Activated CD4-positive, alpha-beta T cell treated with anti-CD3 and anti-CD28 coated beads for 24 hours (primary cell): ENCODE measurements at regions not wholly inside any gene's neighbourhood (a gene's known extent, or its start where the extent isn't known, plus 50 kb on each side); places are given as distances from the start of the nearest gene placed in this dataset.
"Not testable (repeated sequence)": the region's sequence is repeated elsewhere in the genome, so short reads cannot be mapped to it uniquely, and the experiment has no call there.

Experiments
- DNase-seq, 2 donors: peaks; one replicate each; pipeline ENCODE4 v3.0.0-alpha.2; 2020; ENCODE audit warnings: low read depth in 2 of 2

- DNase-seq = no peak
These were observed 140.0 kb upstream of the POU3F1 start for GRCh38 chr1:38186566-38186965.

- DNase-seq = no peak
These were observed 139.3 kb upstream of the POU3F1 start for GRCh38 chr1:38185913-38186312.

DNA sequence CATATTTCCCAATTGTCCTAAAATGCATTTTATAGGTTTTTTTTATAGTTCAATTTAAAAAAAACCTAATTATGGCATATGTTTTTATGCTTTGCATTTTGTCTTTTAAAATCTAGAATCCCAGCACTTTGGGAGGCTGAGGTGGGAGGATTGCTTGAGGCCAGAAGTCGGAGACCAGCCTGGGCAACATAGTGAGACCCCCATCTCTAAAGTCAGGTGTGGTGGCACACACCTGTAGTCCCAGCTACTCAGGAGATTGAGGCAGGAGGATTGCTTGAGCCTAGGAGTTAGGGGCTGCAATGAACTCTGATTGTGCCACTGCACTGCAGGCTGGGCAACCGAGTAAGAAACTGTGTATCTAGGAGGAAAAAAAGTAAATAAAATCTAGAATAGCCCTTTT is 137.2 kb upstream of the POU3F1 start:
- DNase-seq = no peak

DNA sequence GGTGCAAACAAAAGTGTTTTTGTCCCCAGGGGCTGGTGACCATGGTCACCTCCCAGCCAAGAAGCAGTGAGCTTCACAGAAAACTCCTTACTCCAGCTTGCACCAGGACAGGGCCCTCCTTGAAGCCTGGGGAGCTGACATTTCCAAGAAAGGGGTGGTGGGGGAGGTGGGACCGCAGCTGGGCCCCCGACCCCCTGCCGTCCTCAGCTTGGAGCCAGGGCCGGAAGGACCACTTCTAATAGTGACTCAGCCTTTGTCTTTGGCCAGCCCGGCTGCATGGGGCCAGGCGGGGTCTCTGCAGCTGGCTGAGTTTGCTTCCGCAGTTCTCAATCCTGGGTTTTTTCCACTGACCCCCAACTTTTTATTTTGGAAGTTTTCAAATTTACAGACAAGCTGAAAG is 136.5 kb upstream of the POU3F1 start:
- DNase-seq = no peak

GRCh38 chr1:38180388-38180787 is 133.8 kb upstream of the POU3F1 start:
- DNase-seq = not testable (repeated sequence)

- DNase-seq = no peak
These were observed 132.9 kb upstream of the POU3F1 start for GRCh38 chr1:38179483-38179882.

- no peak for DNase-seq
These were observed 131.6 kb upstream of the POU3F1 start for GRCh38 chr1:38178216-38178615.

- no peak for DNase-seq
These were observed 128.5 kb upstream of the POU3F1 start for GRCh38 chr1:38175121-38175520.

GRCh38 chr1:38173848-38174247 is 127.3 kb upstream of the POU3F1 start:
- no peak for DNase-seq

DNA sequence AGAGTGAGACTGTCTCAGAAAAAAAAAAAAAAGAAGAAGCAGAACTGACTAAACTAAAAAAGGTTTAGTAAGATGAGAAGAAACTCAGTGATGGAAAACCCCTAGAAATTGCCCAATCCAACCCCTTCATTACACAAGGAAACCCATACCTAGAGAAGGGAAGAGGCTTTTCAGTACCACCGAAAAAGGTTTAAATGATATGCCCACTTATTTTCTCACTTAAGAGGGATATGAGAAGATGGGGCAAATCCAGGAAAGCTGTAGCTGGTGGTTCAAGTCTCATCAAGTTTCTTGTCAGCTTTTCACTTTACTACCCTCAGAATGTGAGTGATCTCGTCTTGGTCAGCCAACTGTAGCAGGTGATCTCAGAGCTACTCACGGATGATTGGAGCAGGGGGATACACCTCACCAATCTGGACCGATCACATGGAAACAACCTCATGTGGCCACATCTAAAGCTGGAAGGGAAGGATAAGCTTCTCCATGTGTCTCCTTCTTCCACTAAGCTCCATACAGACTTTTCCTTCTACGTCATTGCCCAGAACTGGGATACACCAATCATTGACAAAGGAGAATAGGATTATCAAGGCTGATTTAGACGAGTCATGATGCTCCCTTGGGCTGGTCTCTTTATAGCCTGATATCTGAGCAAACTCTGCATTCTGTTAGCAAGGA is 126.7 kb upstream of the POU3F1 start:
- DNase-seq = no peak

GRCh38 chr1:38169121-38169520 is 122.5 kb upstream of the POU3F1 start:
- DNase-seq = no peak

- DNase-seq = no peak
These were observed 121.8 kb upstream of the POU3F1 start for GRCh38 chr1:38168365-38168764.

- no peak for DNase-seq
These were observed 119.9 kb upstream of the POU3F1 start for GRCh38 chr1:38166461-38166860.

DNA sequence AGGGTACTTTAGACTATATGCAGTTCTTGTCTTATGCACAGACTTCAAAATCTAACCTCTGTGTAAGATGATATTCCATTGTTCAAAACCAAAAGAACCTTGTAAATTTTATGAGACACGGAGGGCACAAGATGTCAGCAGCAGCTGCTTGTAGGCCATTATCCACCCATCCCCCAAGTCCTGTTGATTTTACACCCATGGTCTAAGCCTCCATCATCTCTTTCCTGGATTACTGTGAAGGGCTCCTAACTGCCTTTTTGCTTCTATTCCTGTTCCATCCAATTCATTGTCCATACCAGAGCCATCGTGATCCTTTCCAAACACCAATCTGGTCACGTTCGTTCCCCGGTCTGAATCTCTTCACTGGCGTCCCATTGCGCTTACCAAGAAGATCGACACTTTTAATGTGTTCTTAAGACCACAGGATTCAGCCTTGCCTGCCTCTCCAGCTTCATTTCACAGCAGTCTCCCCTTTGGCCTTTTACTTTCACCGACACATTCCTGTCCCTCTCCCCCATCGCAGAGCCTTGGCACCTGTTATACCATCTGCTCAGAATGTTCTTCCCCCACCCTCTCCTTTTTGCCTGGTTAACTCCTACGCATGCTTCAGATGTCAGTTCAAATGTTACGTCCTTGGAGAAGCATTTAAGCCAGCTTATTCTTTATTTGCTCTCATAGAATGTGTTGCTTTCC is 107.3 kb upstream of the POU3F1 start:
- no peak for DNase-seq

DNA sequence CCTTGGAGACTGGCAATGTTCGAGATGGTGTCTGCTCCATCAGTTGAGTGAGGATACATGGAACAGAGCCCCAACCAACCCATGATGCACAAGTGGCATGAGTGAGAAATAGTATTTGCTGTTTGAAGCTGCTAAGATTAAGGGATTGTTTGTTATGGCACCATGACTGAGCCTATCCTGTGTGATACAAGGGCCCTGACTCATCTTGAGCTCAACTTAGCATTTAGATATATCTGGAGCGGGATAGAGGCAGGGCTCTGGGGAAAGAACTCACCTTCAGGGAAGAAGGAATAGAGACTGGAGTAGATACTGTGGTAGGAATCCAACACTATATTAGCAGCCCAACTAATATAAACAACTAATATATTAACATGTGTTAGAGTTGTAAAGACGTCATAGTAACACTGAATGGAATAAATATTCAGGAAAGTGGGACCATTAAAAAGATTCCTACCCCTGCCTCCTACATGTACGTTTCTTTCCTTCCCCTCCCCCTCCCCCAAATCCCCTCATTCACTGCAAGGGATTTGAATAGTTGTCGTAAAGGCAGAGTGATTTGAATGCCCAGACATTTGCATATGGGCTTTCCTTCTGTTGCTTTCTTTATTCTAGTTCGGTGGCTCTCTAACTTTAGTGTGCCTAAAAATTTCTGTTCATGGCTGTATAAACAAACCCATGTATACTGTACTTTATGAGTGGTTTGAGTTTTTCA is 106.6 kb upstream of the POU3F1 start:
- DNase-seq = no peak

- no peak for DNase-seq
These were observed 105.9 kb upstream of the POU3F1 start for GRCh38 chr1:38152351-38153065.

- no peak for DNase-seq
These were observed 104.8 kb upstream of the POU3F1 start for GRCh38 chr1:38151399-38151798.

- not testable (repeated sequence) for DNase-seq
These were observed 99.5 kb upstream of the POU3F1 start for GRCh38 chr1:38146079-38146478.

DNA sequence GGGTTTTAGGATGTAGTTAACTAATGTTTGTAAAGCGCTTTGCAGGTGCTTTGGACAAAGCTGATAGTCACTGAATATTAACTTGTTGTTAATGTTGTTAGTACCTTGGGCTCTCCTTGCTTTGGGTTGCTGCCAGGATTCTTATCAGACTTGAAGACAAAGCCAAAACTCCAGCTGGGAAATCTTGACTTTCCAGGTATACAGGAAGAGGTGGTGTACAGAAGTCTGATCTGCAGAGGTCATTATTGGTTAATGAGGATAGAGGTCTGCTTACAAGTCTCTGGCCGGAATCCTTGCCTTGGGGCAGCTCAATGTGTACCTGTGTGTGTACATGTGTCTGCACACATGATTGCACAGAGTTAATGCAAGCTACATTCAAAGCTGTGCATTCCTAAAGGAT is 96.0 kb upstream of the POU3F1 start:
- DNase-seq = no peak

- DNase-seq = no peak
These were observed 94.9 kb upstream of the POU3F1 start for GRCh38 chr1:38141483-38141882.

- no peak for DNase-seq
These were observed 93.3 kb upstream of the POU3F1 start for GRCh38 chr1:38139738-38140487.
